Vagina (tissue), 2 donors: ENCODE measurements at regions not wholly inside any gene's neighbourhood (a gene's known extent, or its start where the extent isn't known, plus 50 kb on each side); places are given as distances from the start of the nearest gene placed in this dataset.
"Not testable (repeated sequence)": the region's sequence is repeated elsewhere in the genome, so short reads cannot be mapped to it uniquely, and the experiment has no call there.

Source experiments
- DNase-seq, 2 donors: peaks; one replicate each; pipeline ENCODE4 v3.0.0-alpha.2; 2017; ENCODE audit errors: extremely low spot score in 2 of 2
- H3K27ac ChIP-seq: fragments of 200-600 bp; sonication (generic); one replicate; pipeline ENCODE4 v1.5.1; 2019
- H3K27me3 ChIP-seq: fragments of 200-600 bp; sonication (generic); one replicate; pipeline ENCODE4 v1.5.1; 2019
- H3K36me3 ChIP-seq, 2 donors: fragments of 200-600 bp; sonication (generic); one replicate each; pipeline ENCODE4 v1.5.1; 2017 to 2019
- H3K4me1 ChIP-seq: fragments of 200-600 bp; sonication (generic); one replicate; pipeline ENCODE4 v1.5.1; 2019
- H3K4me3 ChIP-seq, 2 donors: fragments of 200-600 bp; sonication (generic); 1 replicate in 1 of 2; 2 replicates in 1 of 2; pipeline ENCODE4 v1.5.1; 2016 to 2019
- H3K9me3 ChIP-seq: fragments of 200-600 bp; sonication (generic); one replicate; pipeline ENCODE4 v1.5.1; 2019
- CTCF ChIP-seq, 3 experiments: fragments of 450-650 bp in 2 of 3; fragments of 200-600 bp in 1 of 3; sonication (generic) in 1 of 3; IDR thresholded peaks; one replicate each; pipeline ENCODE4 v1.5.1; 2017 to 2019; ENCODE audit warnings: antibody characterized with exemption in 3 of 3, mild to moderate bottlenecking in 2 of 3, moderate library complexity in 2 of 3
- POLR2A ChIP-seq, 2 donors: fragments of 450-650 bp; IDR thresholded peaks; one replicate each; pipeline ENCODE4 v1.6.1; 2017; ENCODE audit warnings: antibody characterized with exemption in 2 of 2, mild to moderate bottlenecking in 2 of 2, moderate library complexity in 2 of 2
- POLR2AphosphoS5 ChIP-seq, 2 donors: sonication (generic); formaldehyde crosslinking; IDR thresholded peaks; one replicate each; pipeline ENCODE4 v1.9.0; 2017; ENCODE audit warnings: antibody characterized with exemption in 2 of 2, mild to moderate bottlenecking in 2 of 2, low read depth in 1 of 2; ENCODE audit not compliant: insufficient read depth in 1 of 2
- intact Hi-C: fragments of 100-400 bp; cut with DNase I; formaldehyde crosslinking; loops from one replicate; pipeline ENCODE4 v1.15.1; 2023

GRCh38 chr5:84961193-84961592, 576.5 kb upstream of the EDIL3 start:
- Histone ChIP-seq H3K4me1 (no peaks in the 10 kb centered on the region), H3K27me3 (no peaks in the 10 kb centered on the region), H3K4me3 (no peak overlapping the region), H3K36me3 (no peaks in the 10 kb centered on the region), H3K9me3 (no peaks in the 10 kb centered on the region), H3K27ac (no peak overlapping the region)
- no peak for DNase-seq
- intact Hi-C loops: no loop called here
- TF ChIP-seq CTCF (IDR thresholded peaks at IDR 0.05) (no peak), POLR2A (IDR thresholded peaks at IDR 0.05) (no peak), POLR2AphosphoS5 (IDR thresholded peaks at IDR 0.05; ENCODE audit: insufficient read depth in 1 of 2, low read depth in 1 of 2) (no peak)

GRCh38 chr5:84961903-84962302, 577.2 kb upstream of the EDIL3 start:
- H3K27ac ChIP-seq: no peak overlapping the region
- no peaks in the 10 kb centered on the region for H3K27me3 ChIP-seq
- H3K36me3 ChIP-seq: no peaks in the 10 kb centered on the region
- H3K4me1 ChIP-seq: no peaks in the 10 kb centered on the region
- TF ChIP-seq POLR2AphosphoS5 (IDR thresholded peaks at IDR 0.05; ENCODE audit: insufficient read depth in 1 of 2, low read depth in 1 of 2) (no peak), CTCF (IDR thresholded peaks at IDR 0.05) (no peak), POLR2A (IDR thresholded peaks at IDR 0.05) (no peak)
- H3K4me3 ChIP-seq: no peak overlapping the region
- intact Hi-C loops: no loop called here
- no peak for DNase-seq
- H3K9me3 ChIP-seq: no peaks in the 10 kb centered on the region

- Histone ChIP-seq H3K4me1 (no peaks in the 10 kb centered on the region), H3K36me3 (no peaks in the 10 kb centered on the region), H3K4me3 (no peak overlapping the region), H3K9me3 (no peaks in the 10 kb centered on the region), H3K27ac (no peak overlapping the region), H3K27me3 (no peaks in the 10 kb centered on the region)
- no peak for DNase-seq
- intact Hi-C loops: no loop called here
- TF ChIP-seq POLR2AphosphoS5 (IDR thresholded peaks at IDR 0.05; ENCODE audit: insufficient read depth in 1 of 2, low read depth in 1 of 2): no peak
- TF ChIP-seq POLR2A (IDR thresholded peaks at IDR 0.05): no peak
Measured at GRCh38 chr5:84983093-84983492, 598.4 kb upstream of the EDIL3 start.

GRCh38 chr5:84985148-84985547, 600.5 kb upstream of the EDIL3 start:
- H3K27me3 ChIP-seq: no peaks in the 10 kb centered on the region
- H3K27ac ChIP-seq: no peak overlapping the region
- no peak for DNase-seq
- no peaks in the 10 kb centered on the region for H3K4me1 ChIP-seq
- H3K4me3 ChIP-seq: no peak overlapping the region
- intact Hi-C loops: no loop called here
- no peaks in the 10 kb centered on the region for H3K9me3 ChIP-seq
- TF ChIP-seq POLR2A (IDR thresholded peaks at IDR 0.05) (no peak), CTCF (IDR thresholded peaks at IDR 0.05) (no peak), POLR2AphosphoS5 (IDR thresholded peaks at IDR 0.05; ENCODE audit: insufficient read depth in 1 of 2, low read depth in 1 of 2) (no peak)
- H3K36me3 ChIP-seq: no peaks in the 10 kb centered on the region

GRCh38 chr5:84986688-84987087, 602.0 kb upstream of the EDIL3 start:
- intact Hi-C loops: no loop called here
- H3K27ac ChIP-seq: no peak overlapping the region
- H3K4me3 ChIP-seq: no peak overlapping the region
- H3K36me3 ChIP-seq: no peaks in the 10 kb centered on the region
- DNase-seq: no peak
- no peaks in the 10 kb centered on the region for H3K9me3 ChIP-seq
- TF ChIP-seq POLR2AphosphoS5 (IDR thresholded peaks at IDR 0.05; ENCODE audit: insufficient read depth in 1 of 2, low read depth in 1 of 2) (no peak), CTCF (IDR thresholded peaks at IDR 0.05) (no peak), POLR2A (IDR thresholded peaks at IDR 0.05) (no peak)
- H3K4me1 ChIP-seq: no peaks in the 10 kb centered on the region
- no peaks in the 10 kb centered on the region for H3K27me3 ChIP-seq

- no peak for TF ChIP-seq CTCF (IDR thresholded peaks at IDR 0.05)
- TF ChIP-seq POLR2A (IDR thresholded peaks at IDR 0.05): no peak
- TF ChIP-seq POLR2AphosphoS5 (IDR thresholded peaks at IDR 0.05; ENCODE audit: insufficient read depth in 1 of 2, low read depth in 1 of 2): no peak
- no peak overlapping the region for H3K27ac ChIP-seq
- intact Hi-C loops: no loop called here
- no peaks in the 10 kb centered on the region for H3K4me1 ChIP-seq
- no peaks in the 10 kb centered on the region for H3K9me3 ChIP-seq
- no peaks in the 10 kb centered on the region for H3K36me3 ChIP-seq
- H3K27me3 ChIP-seq: no peaks in the 10 kb centered on the region
- H3K4me3 ChIP-seq: no peak overlapping the region
- no peak for DNase-seq
Measured at GRCh38 chr5:85000671-85001070, 616.0 kb upstream of the EDIL3 start.

GRCh38 chr5:85002026-85002425, 617.3 kb upstream of the EDIL3 start:
- H3K4me1 ChIP-seq, intact Hi-C loops, H3K9me3 ChIP-seq, H3K36me3 ChIP-seq, H3K4me3 ChIP-seq, H3K27ac ChIP-seq, DNase-seq, H3K27me3 ChIP-seq: not testable (repeated sequence)
